ENCODE measurements at regions not wholly inside any gene's neighbourhood (a gene's known extent, or its start where the extent isn't known, plus 50 kb on each side); places are given as distances from the start of the nearest gene placed in this dataset.

GRCh38 chr6:15980801-15981200, 148.1 kb upstream of the MYLIP start:
- Mint-ChIP-seq H3K27me3 (ENCODE audit: low read depth in 3 of 3) (peaks cover 1 to 7% (median 2%) of the 10 kb centered on the region in 3 donors), H3K27ac (no peak overlapping the region), H3K9me3 (peaks cover 0 to 2% (median 0%) of the 10 kb centered on the region in 7 donors), H3K4me1 (peaks cover 4% of the 10 kb centered on the region), H3K36me3 (no peaks in the 10 kb centered on the region), H3K4me3 (no peak overlapping the region)
- Histone ChIP-seq H2AFZ (ENCODE audit: insufficient read depth, low read depth, low read length, poor library complexity, severe bottlenecking) (no peak overlapping the region), H3K36me3 (replicated peaks in 1 of 2; ENCODE audit: control insufficient read depth in 1 of 2, insufficient read depth in 2 of 2, low read length in 2 of 2) (no peaks in the 10 kb centered on the region), H3K4me3 (replicated peaks in 1 of 3; ENCODE audit: low read depth in 2 of 3, low read length in 3 of 3) (no peak overlapping the region), H3K9ac (ENCODE audit: insufficient read depth, low read length, poor library complexity, severe bottlenecking) (no peak overlapping the region), H3K4me1 (ENCODE audit: control insufficient read depth in 1 of 2, insufficient read depth in 2 of 2, low read length in 2 of 2) (no peaks in the 10 kb centered on the region), H3K4me2 (replicated peaks; ENCODE audit: extremely low read depth, low read length, poor library complexity, severe bottlenecking) (no peak overlapping the region), H3K79me2 (ENCODE audit: insufficient read depth, low read length) (no peaks in the 10 kb centered on the region), H3K9me3 (replicated peaks in 1 of 2; ENCODE audit: control insufficient read depth in 1 of 2, insufficient read depth in 1 of 2, low read length in 2 of 2) (no peaks in the 10 kb centered on the region), H3K27me3 (ENCODE audit: control insufficient read depth in 2 of 2, insufficient read depth in 2 of 2, low read length in 2 of 2) (no peaks in the 10 kb centered on the region), H3K27ac (ENCODE audit: low read depth in 1 of 2, low read length in 2 of 2) (no peak overlapping the region), H4K20me1 (ENCODE audit: insufficient read depth, low read length) (no peaks in the 10 kb centered on the region)
- TF ChIP-seq CTCF (IDR thresholded peaks at IDR 0.05) = no peak
- intact Hi-C loops (cut with micrococcal nuclease) = no loop called here
- 92% methylated on average over 4 of the region's 4 CpGs for WGBS (ENCODE audit: insufficient coverage)
- DNase-seq = no peak

GRCh38 chr6:15978426-15978825, 150.5 kb upstream of the MYLIP start:
- Histone ChIP-seq H3K27me3 (ENCODE audit: control insufficient read depth in 2 of 2, insufficient read depth in 2 of 2, low read length in 2 of 2) (no peaks in the 10 kb centered on the region), H2AFZ (ENCODE audit: insufficient read depth, low read depth, low read length, poor library complexity, severe bottlenecking) (no peak overlapping the region), H3K4me3 (replicated peaks in 1 of 3; ENCODE audit: low read depth in 2 of 3, low read length in 3 of 3) (no peak overlapping the region), H3K4me2 (replicated peaks; ENCODE audit: extremely low read depth, low read length, poor library complexity, severe bottlenecking) (no peak overlapping the region), H3K9me3 (replicated peaks in 1 of 2; ENCODE audit: control insufficient read depth in 1 of 2, insufficient read depth in 1 of 2, low read length in 2 of 2) (peaks cover 5 to 6% of the 10 kb centered on the region in 2 donors), H3K27ac (ENCODE audit: low read depth in 1 of 2, low read length in 2 of 2) (no peak overlapping the region), H3K9ac (ENCODE audit: insufficient read depth, low read length, poor library complexity, severe bottlenecking) (no peak overlapping the region), H3K4me1 (ENCODE audit: control insufficient read depth in 1 of 2, insufficient read depth in 2 of 2, low read length in 2 of 2) (no peaks in the 10 kb centered on the region), H4K20me1 (ENCODE audit: insufficient read depth, low read length) (no peaks in the 10 kb centered on the region), H3K79me2 (ENCODE audit: insufficient read depth, low read length) (no peaks in the 10 kb centered on the region), H3K36me3 (replicated peaks in 1 of 2; ENCODE audit: control insufficient read depth in 1 of 2, insufficient read depth in 2 of 2, low read length in 2 of 2) (no peaks in the 10 kb centered on the region)
- Mint-ChIP-seq H3K27ac (no peak overlapping the region), H3K36me3 (peaks cover 2 to 3% of the 10 kb centered on the region in 2 donors), H3K9me3 (peaks cover 5 to 13% (median 9%) of the 10 kb centered on the region in 7 donors), H3K4me1 (peaks cover 4% of the 10 kb centered on the region), H3K4me3 (no peak overlapping the region), H3K27me3 (ENCODE audit: low read depth in 3 of 3) (peaks cover 1 to 4% (median 2%) of the 10 kb centered on the region in 3 donors)
- intact Hi-C loops (cut with micrococcal nuclease) = no loop called here
- TF ChIP-seq CTCF (IDR thresholded peaks at IDR 0.05) = no peak
- DNase-seq = no peak

Measured in CD14-positive monocyte (primary cell).